ENCODE measurements at regions not wholly inside any gene's neighbourhood (a gene's known extent, or its start where the extent isn't known, plus 50 kb on each side); places are given as distances from the start of the nearest gene placed in this dataset.
A peak's percentile ranks its signal among the peaks of the same experiment; 100 is the strongest.

DNA sequence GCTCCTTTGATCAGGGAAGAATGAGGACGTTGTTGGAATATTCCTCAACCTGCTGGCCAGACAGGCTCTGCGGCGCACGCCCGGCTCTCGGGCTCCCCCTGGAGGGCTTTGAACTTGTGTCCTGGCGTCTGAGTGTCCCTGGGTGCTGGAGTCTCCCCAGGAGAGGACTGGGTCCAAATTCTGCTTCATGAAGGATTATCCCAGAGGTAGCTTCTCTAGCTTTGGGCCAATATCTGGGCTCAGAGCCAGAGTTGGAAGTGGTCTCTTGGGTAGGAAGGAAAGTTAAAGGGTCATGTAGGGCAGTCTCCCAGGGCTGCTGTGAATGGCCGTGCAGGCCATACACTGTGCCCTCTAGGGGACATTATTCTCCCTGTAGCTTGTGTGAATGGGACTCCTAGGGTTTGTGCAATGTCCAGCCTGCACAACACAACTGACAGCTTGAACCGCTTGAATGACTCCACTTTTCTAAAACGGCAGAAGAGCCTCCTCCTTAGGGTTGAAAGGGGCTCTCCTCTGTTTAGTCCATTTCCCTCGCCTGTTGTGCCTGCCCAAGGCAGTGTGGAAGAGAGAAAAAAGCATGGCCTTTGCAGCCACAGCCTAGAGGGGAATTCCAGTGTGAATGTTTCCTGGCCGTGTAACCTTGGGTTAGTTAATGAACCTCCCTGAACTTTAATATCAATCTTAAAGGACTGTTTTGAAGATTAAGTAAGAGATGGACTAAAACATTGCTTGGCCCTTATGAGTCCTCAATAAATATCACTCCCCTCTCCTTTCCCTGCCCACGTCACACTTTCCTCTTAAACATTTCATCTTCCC is 111.2 kb upstream of the THY1 start:
- in situ Hi-C loops (cut with MboI; ENCODE audit: low sequenced_read_pairs, unreplicated experiment), result loop anchor here (5.0 kb wide), 1 partner anchor 52 kb away; no protein-coding TSS in a partner anchor
- DNase-seq (ENCODE audit: low spot score), result peak; percentile 83
- TF ChIP-seq, protein P1, sequence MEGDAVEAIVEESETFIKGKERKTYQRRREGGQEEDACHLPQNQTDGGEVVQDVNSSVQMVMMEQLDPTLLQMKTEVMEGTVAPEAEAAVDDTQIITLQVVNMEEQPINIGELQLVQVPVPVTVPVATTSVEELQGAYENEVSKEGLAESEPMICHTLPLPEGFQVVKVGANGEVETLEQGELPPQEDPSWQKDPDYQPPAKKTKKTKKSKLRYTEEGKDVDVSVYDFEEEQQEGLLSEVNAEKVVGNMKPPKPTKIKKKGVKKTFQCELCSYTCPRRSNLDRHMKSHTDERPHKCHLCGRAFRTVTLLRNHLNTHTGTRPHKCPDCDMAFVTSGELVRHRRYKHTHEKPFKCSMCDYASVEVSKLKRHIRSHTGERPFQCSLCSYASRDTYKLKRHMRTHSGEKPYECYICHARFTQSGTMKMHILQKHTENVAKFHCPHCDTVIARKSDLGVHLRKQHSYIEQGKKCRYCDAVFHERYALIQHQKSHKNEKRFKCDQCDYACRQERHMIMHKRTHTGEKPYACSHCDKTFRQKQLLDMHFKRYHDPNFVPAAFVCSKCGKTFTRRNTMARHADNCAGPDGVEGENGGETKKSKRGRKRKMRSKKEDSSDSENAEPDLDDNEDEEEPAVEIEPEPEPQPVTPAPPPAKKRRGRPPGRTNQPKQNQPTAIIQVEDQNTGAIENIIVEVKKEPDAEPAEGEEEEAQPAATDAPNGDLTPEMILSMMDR (IDR thresholded peaks at IDR 0.05; ENCODE audit: borderline replicate concordance, control extremely low read depth, extremely low read depth, insufficient read depth, missing control alignments), result peak; percentile 64

DNA sequence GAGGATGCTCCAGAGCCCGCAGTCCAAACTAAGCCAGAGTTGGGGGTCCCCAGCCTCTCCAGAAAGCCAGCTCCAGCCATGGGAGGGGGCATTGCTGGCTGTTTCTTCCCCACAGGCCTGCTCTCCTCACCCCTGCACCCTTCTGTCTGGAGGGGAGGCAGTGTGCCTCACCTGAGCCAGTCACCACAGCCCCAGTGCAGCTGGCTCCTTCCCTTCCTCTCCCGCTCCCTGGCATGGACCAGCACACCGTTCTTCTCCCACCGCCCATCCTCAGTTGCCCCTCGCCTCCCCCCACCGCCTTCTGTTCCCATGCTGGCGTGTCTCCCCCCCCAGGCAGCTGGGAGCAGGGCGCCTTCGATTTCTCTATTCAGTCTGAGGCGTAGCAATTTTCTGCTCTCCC is 110.5 kb upstream of the THY1 start:
- TF ChIP-seq, protein P1 (IDR thresholded peaks at IDR 0.05; ENCODE audit: borderline replicate concordance, control extremely low read depth, extremely low read depth, insufficient read depth, missing control alignments), result no peak
- in situ Hi-C loops (cut with MboI; ENCODE audit: low sequenced_read_pairs, unreplicated experiment), result loop anchor here (5.0 kb wide), 1 partner anchor 51 kb away; no protein-coding TSS in a partner anchor
- DNase-seq (ENCODE audit: low spot score), result no peak

GRCh38 chr11:119532551-119532950 is 109.6 kb upstream of the THY1 start:
- in situ Hi-C loops (cut with MboI; ENCODE audit: low sequenced_read_pairs, unreplicated experiment), result loop anchor here (5.0 kb wide), 1 partner anchor 50 kb away; no protein-coding TSS in a partner anchor

GRCh38 chr11:119531623-119532022 is 108.7 kb upstream of the THY1 start:
- TF ChIP-seq, protein P1 (IDR thresholded peaks at IDR 0.05; ENCODE audit: borderline replicate concordance, control extremely low read depth, extremely low read depth, insufficient read depth, missing control alignments), result no peak
- DNase-seq (ENCODE audit: low spot score), result no peak
- in situ Hi-C loops (cut with MboI; ENCODE audit: low sequenced_read_pairs, unreplicated experiment), result loop anchor here (5.0 kb wide), 1 partner anchor 49 kb away; no protein-coding TSS in a partner anchor

More at GRCh38 chr11:119532551-119532950, 109.6 kb upstream of the THY1 start:
- DNase-seq (ENCODE audit: low spot score), result no peak
- TF ChIP-seq, protein P1 (IDR thresholded peaks at IDR 0.05; ENCODE audit: borderline replicate concordance, control extremely low read depth, extremely low read depth, insufficient read depth, missing control alignments), result no peak

- DNase-seq (ENCODE audit: low spot score), result no peak
- TF ChIP-seq, protein P1 (IDR thresholded peaks at IDR 0.05; ENCODE audit: borderline replicate concordance, control extremely low read depth, extremely low read depth, insufficient read depth, missing control alignments), result no peak
- in situ Hi-C loops (cut with MboI; ENCODE audit: low sequenced_read_pairs, unreplicated experiment), result loop anchor here (5.0 kb wide), 1 partner anchor 49 kb away; no protein-coding TSS in a partner anchor
Measured at GRCh38 chr11:119531056-119531455, 108.1 kb upstream of the THY1 start.

DNA sequence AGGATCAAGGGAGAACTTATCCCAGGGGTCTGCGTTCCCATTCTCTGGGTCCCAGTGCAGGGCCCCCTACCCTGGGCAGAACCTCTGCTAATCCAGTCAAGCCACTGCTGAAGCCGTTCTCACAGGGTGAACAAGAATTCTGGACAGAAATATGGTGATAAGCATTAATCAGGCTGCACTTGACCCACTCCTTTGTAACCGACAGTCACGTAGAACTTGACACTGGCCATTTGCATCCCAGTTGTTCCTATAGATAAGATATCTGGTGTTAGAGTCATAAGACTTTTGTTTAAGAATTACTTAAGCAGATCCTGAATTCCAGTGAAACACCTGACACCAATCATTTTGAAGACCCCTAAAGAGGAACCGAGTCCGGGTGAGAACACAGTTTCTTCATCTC is 107.5 kb upstream of the THY1 start:
- TF ChIP-seq, protein P1 (IDR thresholded peaks at IDR 0.05; ENCODE audit: borderline replicate concordance, control extremely low read depth, extremely low read depth, insufficient read depth, missing control alignments), result no peak
- in situ Hi-C loops (cut with MboI; ENCODE audit: low sequenced_read_pairs, unreplicated experiment), result loop anchor here (5.0 kb wide), 1 partner anchor 48 kb away; no protein-coding TSS in a partner anchor
- no peak for DNase-seq (ENCODE audit: low spot score)
